ENCODE measurements at regions not wholly inside any gene's neighbourhood (a gene's known extent, or its start where the extent isn't known, plus 50 kb on each side); places are given as distances from the start of the nearest gene placed in this dataset.

- ChIA-PET POLR2A (interaction anchor here (0.6 kb wide), 1 partner anchor 806 kb away, joined by 3 read pairs; no protein-coding TSS in a partner anchor), CTCF (ENCODE audit: low intra/inter-chr PET ratio) (no interaction called here)
- no TSS peak for BruUV-seq (replicated peaks)
- 0% methylated on average over 4 of the region's 4 CpGs for WGBS (ENCODE audit: insufficient coverage, low coverage, missing lambda C conversion rate)
- H4K20me1 ChIP-seq (replicated peaks; ENCODE audit: control insufficient read depth, insufficient read depth, low read length), result no peaks in the 10 kb centered on the region
- H3K79me2 ChIP-seq (ENCODE audit: control insufficient read depth, insufficient read depth, low read length), result no peaks in the 10 kb centered on the region
- no peak overlapping the region for H3K27ac ChIP-seq (ENCODE audit: extremely low read depth, low read depth, low read length)
- FAIRE-seq (no peak), ATAC-seq (no peak), DNase-seq (ENCODE audit: extremely low read depth in 1 of 4, low spot score in 3 of 4) (no peak)
- no peak overlapping the region for H3K4me2 ChIP-seq (ENCODE audit: insufficient read depth, low read length)
- intact Hi-C loops (cut with micrococcal nuclease), result no loop called here
- TF ChIP-seq ZZZ3 (IDR thresholded peaks at IDR 0.05), result no peak
- TF ChIP-seq FOXJ2 (tag; IDR thresholded peaks at IDR 0.05), result no peak
- no peak for TF ChIP-seq HDAC1 (IDR thresholded peaks at IDR 0.05)
- no peak for TF ChIP-seq THRAP3 (IDR thresholded peaks at IDR 0.05; ENCODE audit: borderline replicate concordance)
- no peak for TF ChIP-seq VEZF1 (CRISPR knock-in tag; IDR thresholded peaks at IDR 0.05)
- TF ChIP-seq RNF219 (CRISPR knock-in tag; IDR thresholded peaks at IDR 0.05), result no peak
- no peak for TF ChIP-seq HINFP (tag; conservative IDR thresholded peaks at IDR 0.05; ENCODE audit: low read depth)
- TF ChIP-seq PHF8 (IDR thresholded peaks at IDR 0.05; ENCODE audit: borderline replicate concordance, low read length), result no peak
- H2AFZ ChIP-seq (ENCODE audit: low read depth, low read length), result no peak overlapping the region
- no peaks in the 10 kb centered on the region for H3K36me3 ChIP-seq (ENCODE audit: control insufficient read depth, insufficient read depth, low read length)
- in situ Hi-C loops (cut with MboI), result no loop called here
- H3K9me3 ChIP-seq (replicated peaks; ENCODE audit: control insufficient read depth, insufficient read depth, low read depth, low read length), result 0 out of 2 replicates have a peak, but pooled peaks cover under 1% of the 10 kb centered on the region
- H3K9ac ChIP-seq (ENCODE audit: insufficient read depth in 1 of 2, low read depth in 2 of 2, low read length in 2 of 2), result no peak overlapping the region
- no peaks in the 10 kb centered on the region for H3K4me1 ChIP-seq (replicated peaks in 1 of 2; ENCODE audit: control insufficient read depth in 2 of 2, insufficient read depth in 2 of 2, low read length in 2 of 2)
- no peaks in the 10 kb centered on the region for H3K9me1 ChIP-seq (ENCODE audit: control insufficient read depth, insufficient read depth, low read length)
- H3K4me3 ChIP-seq, result no peak overlapping the region
- H3K27me3 ChIP-seq (ENCODE audit: control insufficient read depth in 2 of 2, insufficient read depth in 2 of 2, low read length in 2 of 2), result no peaks in the 10 kb centered on the region
Measured at GRCh38 chr2:150392614-150393013, 94.9 kb downstream of the RND3 start.

All from K562 (cell line).